ENCODE measurements at regions not wholly inside any gene's neighbourhood (a gene's known extent, or its start where the extent isn't known, plus 50 kb on each side); places are given as distances from the start of the nearest gene placed in this dataset.

GRCh38 chr7:112963634-112964033 is 123.0 kb downstream of the GPR85 start (continued):
- TF ChIP-seq POLR2A (IDR thresholded peaks at IDR 0.05; ENCODE audit: borderline replicate concordance, extremely low read depth, insufficient read depth, insufficient read length) (no peak), ZNF274 (IDR thresholded peaks at IDR 0.05; ENCODE audit: low read depth, low read length) (no peak), CBX3 (IDR thresholded peaks at IDR 0.05; ENCODE audit: low read depth) (no peak), CEBPB (IDR thresholded peaks at IDR 0.05; ENCODE audit: low read depth) (no peak)

- H3K4me1 ChIP-seq (ENCODE audit: control insufficient read depth in 1 of 2, insufficient read depth in 2 of 2, low read length in 2 of 2) = no peaks in the 10 kb centered on the region
- intact Hi-C loops (cut with micrococcal nuclease) = no loop called here
- no peak overlapping the region for H3K4me2 ChIP-seq (ENCODE audit: low read length)
- no peak for DNase-seq (ENCODE audit: low read depth, low spot score)
- H2AFZ ChIP-seq (ENCODE audit: low read depth, low read length, poor library complexity, severe bottlenecking) = no peak overlapping the region
- no peaks in the 10 kb centered on the region for H4K20me1 ChIP-seq (ENCODE audit: insufficient read depth)
- POLR2A ChIA-PET = no interaction called here
- RAD21 ChIA-PET (ENCODE audit: low non-redundant PET in 1 of 2, low total read pairs in 2 of 2, uncharacterized antibody in 2 of 2, unreplicated experiment in 2 of 2) = no interaction called here
- BruUV-seq (replicated peaks) = no TSS peak
- H3K36me3 ChIP-seq (ENCODE audit: control insufficient read depth in 1 of 2, insufficient read depth in 2 of 2, low read length in 2 of 2) = no peaks in the 10 kb centered on the region
- no peaks in the 10 kb centered on the region for H3K9me2 ChIP-seq (ENCODE audit: insufficient read depth)
- H3K79me2 ChIP-seq (ENCODE audit: insufficient read depth, low read length) = no peaks in the 10 kb centered on the region
- no peaks in the 10 kb centered on the region for H3K27me3 ChIP-seq (ENCODE audit: insufficient read depth, low read length)
- no peaks in the 10 kb centered on the region for H3K9me3 ChIP-seq (ENCODE audit: control insufficient read depth in 1 of 2, insufficient read depth in 1 of 2, low read depth in 1 of 2, low read length in 2 of 2)
- no peak overlapping the region for H3K27ac ChIP-seq (ENCODE audit: low read depth, low read length)
- ATAC-seq = no peak
- no peak overlapping the region for H3K9ac ChIP-seq (ENCODE audit: low read length)
- CTCF ChIA-PET = no interaction called here
- TF ChIP-seq CEBPB (IDR thresholded peaks at IDR 0.05; ENCODE audit: low read depth) (no peak), EGR1 (IDR thresholded peaks at IDR 0.05; ENCODE audit: low read depth) (no peak), REST (IDR thresholded peaks at IDR 0.05; ENCODE audit: low read depth) (no peak), ELF1 (IDR thresholded peaks at IDR 0.05; ENCODE audit: borderline replicate concordance, low read depth) (no peak), CTCF (IDR thresholded peaks at IDR 0.05 in 2 of 3, conservative IDR thresholded peaks at IDR 0.05 in 1 of 3; ENCODE audit: borderline replicate concordance in 1 of 3, insufficient read depth in 1 of 3, low read depth in 2 of 3, low read length in 2 of 3) (no peak), MAX (IDR thresholded peaks at IDR 0.05) (no peak), SRF (IDR thresholded peaks at IDR 0.05; ENCODE audit: low read depth) (no peak), EZH2 (IDR thresholded peaks at IDR 0.05) (no peak), FOSL1 (IDR thresholded peaks at IDR 0.05; ENCODE audit: low read depth) (no peak), ZBTB33 (IDR thresholded peaks at IDR 0.05; ENCODE audit: extremely low read depth, insufficient replicate concordance, low read length) (no peak), SIN3A (IDR thresholded peaks at IDR 0.05; ENCODE audit: low read depth) (no peak), CBX3 (IDR thresholded peaks at IDR 0.05; ENCODE audit: low read depth) (no peak), ATF3 (IDR thresholded peaks at IDR 0.05) (no peak), ZFX (IDR thresholded peaks at IDR 0.05) (no peak), EZH2phosphoT487 (IDR thresholded peaks at IDR 0.05; ENCODE audit: borderline replicate concordance) (no peak), SP1 (IDR thresholded peaks at IDR 0.05; ENCODE audit: low read depth) (no peak), YY1 (IDR thresholded peaks at IDR 0.05; ENCODE audit: extremely low read depth, insufficient replicate concordance, low read depth, low read length) (no peak), JUND (IDR thresholded peaks at IDR 0.05) (no peak), RAD21 (IDR thresholded peaks at IDR 0.05; ENCODE audit: low read depth) (no peak)
- H3K4me3 ChIP-seq (replicated peaks in 1 of 2; ENCODE audit: low read depth in 1 of 2, low read length in 2 of 2) = no peak overlapping the region
These were observed 123.8 kb downstream of the GPR85 start for GRCh38 chr7:112962815-112963214.
